Smooth muscle cell (in vitro differentiated cells): ENCODE measurements at regions not wholly inside any gene's neighbourhood (a gene's known extent, or its start where the extent isn't known, plus 50 kb on each side); places are given as distances from the start of the nearest gene placed in this dataset.

Experiments used
- DNase-seq: peaks from one replicate; lab custom pipeline; 2025; ENCODE audit not compliant: unreplicated experiment; lab: John Stamatoyannopoulos, UW
- H2AFZ ChIP-seq: fragments of 200-600 bp; sonication (generic); 2 replicates; pipeline ENCODE4 v1.6.0; 2016; ENCODE audit warnings: antibody characterized with exemption, low read depth, mild to moderate bottlenecking
- H3F3A ChIP-seq: fragments of 200-600 bp; sonication (generic); 2 replicates; pipeline ENCODE4 v1.6.0; 2017; ENCODE audit warnings: antibody characterized with exemption, low read depth
- H3K27ac ChIP-seq: fragments of 200-600 bp; sonication (generic); 2 replicates; pipeline ENCODE4 v1.5.1; 2016; ENCODE audit warnings: low read depth, mild to moderate bottlenecking
- H3K27me3 ChIP-seq: fragments of 200-600 bp; sonication (generic); 2 replicates; pipeline ENCODE4 v1.6.1; 2016; ENCODE audit warnings: low read depth, mild to moderate bottlenecking
- H3K36me3 ChIP-seq: fragments of 200-600 bp; sonication (generic); 2 replicates; pipeline ENCODE4 v1.5.1; 2016; ENCODE audit warnings: low read depth
- H3K4me1 ChIP-seq: fragments of 200-600 bp; sonication (generic); 2 replicates; pipeline ENCODE4 v1.5.1; 2016; ENCODE audit warnings: low read depth
- H3K4me2 ChIP-seq: fragments of 200-600 bp; sonication (generic); 2 replicates; pipeline ENCODE4 v1.6.0; 2016; ENCODE audit warnings: mild to moderate bottlenecking
- H3K4me3 ChIP-seq: fragments of 200-600 bp; sonication (generic); 2 replicates; pipeline ENCODE4 v1.5.1; 2016; ENCODE audit warnings: mild to moderate bottlenecking
- H3K79me2 ChIP-seq: fragments of 200-600 bp; sonication (generic); 2 replicates; pipeline ENCODE4 v1.6.0; 2016; ENCODE audit warnings: low read depth, mild to moderate bottlenecking
- H3K9ac ChIP-seq: fragments of 200-600 bp; sonication (generic); 2 replicates; pipeline ENCODE4 v1.6.0; 2016; ENCODE audit warnings: low read depth
- H3K9me3 ChIP-seq: fragments of 200-600 bp; sonication (generic); replicated peaks from 2 replicates; pipeline ENCODE4 v1.5.1; 2016; ENCODE audit warnings: low read depth
- H4K20me1 ChIP-seq: fragments of 200-600 bp; sonication (generic); 2 replicates; pipeline ENCODE4 v1.6.0; 2016; ENCODE audit warnings: low read depth
- WGBS: methylation state at CpG from one replicate; pipeline ENCODE4 v1.1.7; 2016; ENCODE audit warnings: low lambda C conversion rate; 5-methylcytosine and 5-hydroxymethylcytosine counted together
- TF ChIP-seq, protein P1 (sequence below): fragments of 200-600 bp; sonication (generic); IDR thresholded peaks from 2 replicates; pipeline ENCODE4 v1.5.1; 2017; ENCODE audit warnings: borderline replicate concordance, mild to moderate bottlenecking, antibody characterized with exemption; ENCODE audit not compliant: insufficient read depth, poor library complexity, severe bottlenecking

DNA sequence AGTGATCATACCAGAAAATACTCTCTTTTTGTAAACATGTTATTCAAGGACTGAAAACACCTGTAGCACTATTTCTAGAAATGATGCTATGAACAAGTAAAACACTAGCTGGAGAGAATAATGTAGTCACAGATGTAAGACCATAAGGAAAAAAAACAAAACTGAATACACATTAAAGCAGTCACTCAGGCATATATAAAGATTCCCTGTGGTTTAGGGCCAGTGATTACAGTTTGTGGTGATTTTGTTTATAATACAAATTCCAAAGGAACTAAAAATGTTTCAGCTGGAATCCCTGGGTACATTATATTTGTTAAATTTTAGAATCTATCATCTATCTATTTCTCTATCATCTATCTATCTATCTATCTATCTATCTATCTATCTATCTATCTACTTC lies 777.8 kb upstream of the FRG1 start:
- Histone ChIP-seq H3K4me3 (no peak overlapping the region), H3K9me3 (no peaks in the 10 kb centered on the region), H3K36me3 (no peaks in the 10 kb centered on the region), H3K27ac (no peak overlapping the region), H3K4me2 (peak overlapping the region; percentile 40), H3K4me1 (peaks cover 53% of the 10 kb centered on the region), H3K27me3 (no peaks in the 10 kb centered on the region), H2AFZ (no peak overlapping the region), H3K79me2 (no peaks in the 10 kb centered on the region), H3F3A (peaks cover 4% of the 10 kb centered on the region), H4K20me1 (no peaks in the 10 kb centered on the region), H3K9ac (no peak overlapping the region)
- DNase-seq = no peak
- TF ChIP-seq, protein P1, sequence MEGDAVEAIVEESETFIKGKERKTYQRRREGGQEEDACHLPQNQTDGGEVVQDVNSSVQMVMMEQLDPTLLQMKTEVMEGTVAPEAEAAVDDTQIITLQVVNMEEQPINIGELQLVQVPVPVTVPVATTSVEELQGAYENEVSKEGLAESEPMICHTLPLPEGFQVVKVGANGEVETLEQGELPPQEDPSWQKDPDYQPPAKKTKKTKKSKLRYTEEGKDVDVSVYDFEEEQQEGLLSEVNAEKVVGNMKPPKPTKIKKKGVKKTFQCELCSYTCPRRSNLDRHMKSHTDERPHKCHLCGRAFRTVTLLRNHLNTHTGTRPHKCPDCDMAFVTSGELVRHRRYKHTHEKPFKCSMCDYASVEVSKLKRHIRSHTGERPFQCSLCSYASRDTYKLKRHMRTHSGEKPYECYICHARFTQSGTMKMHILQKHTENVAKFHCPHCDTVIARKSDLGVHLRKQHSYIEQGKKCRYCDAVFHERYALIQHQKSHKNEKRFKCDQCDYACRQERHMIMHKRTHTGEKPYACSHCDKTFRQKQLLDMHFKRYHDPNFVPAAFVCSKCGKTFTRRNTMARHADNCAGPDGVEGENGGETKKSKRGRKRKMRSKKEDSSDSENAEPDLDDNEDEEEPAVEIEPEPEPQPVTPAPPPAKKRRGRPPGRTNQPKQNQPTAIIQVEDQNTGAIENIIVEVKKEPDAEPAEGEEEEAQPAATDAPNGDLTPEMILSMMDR = no peak

DNA sequence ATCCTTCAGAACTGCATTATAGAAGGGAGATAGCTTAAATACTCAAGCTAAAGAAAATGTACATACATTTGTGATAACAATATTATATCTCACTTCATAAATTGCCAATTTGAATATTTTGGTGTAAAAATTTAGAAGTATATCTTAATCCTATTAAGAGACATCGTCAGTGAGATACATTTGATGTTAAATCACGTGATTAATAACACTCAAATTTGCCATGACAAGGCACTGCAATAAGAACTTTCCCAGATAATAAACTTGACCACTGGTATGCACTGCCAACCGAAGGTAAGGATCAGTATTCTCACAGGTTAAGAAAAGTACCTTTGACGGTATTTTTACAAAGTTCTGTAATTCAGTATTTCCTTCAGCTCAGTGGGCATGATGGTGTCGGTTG lies 764.7 kb upstream of the FRG1 start:
- H2AFZ ChIP-seq = no peak overlapping the region
- no peaks in the 10 kb centered on the region for H3K9me3 ChIP-seq
- H3K36me3 ChIP-seq = no peaks in the 10 kb centered on the region
- TF ChIP-seq, protein P1 = no peak
- no peak overlapping the region for H3K27ac ChIP-seq
- no peak overlapping the region for H3K4me3 ChIP-seq
- H3K4me2 ChIP-seq = no peak overlapping the region
- no peaks in the 10 kb centered on the region for H4K20me1 ChIP-seq
- no peaks in the 10 kb centered on the region for H3K4me1 ChIP-seq
- no peaks in the 10 kb centered on the region for H3K27me3 ChIP-seq
- DNase-seq = no peak
- 90% methylated on average over 5 of the region's 5 CpGs for WGBS
- H3K79me2 ChIP-seq = no peaks in the 10 kb centered on the region
- H3F3A ChIP-seq = no peaks in the 10 kb centered on the region
- no peak overlapping the region for H3K9ac ChIP-seq

DNA sequence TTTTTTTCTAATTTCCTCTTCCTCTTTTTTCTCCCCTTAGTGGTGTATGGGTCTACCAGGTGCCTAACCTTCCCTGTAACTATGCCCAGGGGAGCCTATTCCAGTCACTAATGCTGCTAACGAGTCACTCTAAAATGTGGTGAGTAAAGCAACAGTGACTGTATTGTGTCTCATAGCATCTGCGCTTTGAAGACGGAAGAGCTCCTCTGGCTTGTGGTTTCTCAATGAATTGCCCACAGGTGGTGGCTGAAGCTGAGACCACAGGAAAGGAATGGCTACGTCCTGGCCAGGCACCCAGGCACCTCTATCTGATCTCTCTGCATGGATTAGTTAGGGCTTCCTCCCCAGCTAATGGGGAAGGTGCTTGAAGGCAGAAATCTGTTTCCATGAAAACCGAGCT lies 763.5 kb upstream of the FRG1 start:
- no peak overlapping the region for H2AFZ ChIP-seq
- H3K9ac ChIP-seq = no peak overlapping the region
- no peaks in the 10 kb centered on the region for H3F3A ChIP-seq
- no peaks in the 10 kb centered on the region for H3K27me3 ChIP-seq
- H4K20me1 ChIP-seq = no peaks in the 10 kb centered on the region
- no peaks in the 10 kb centered on the region for H3K36me3 ChIP-seq
- H3K4me2 ChIP-seq = no peak overlapping the region
- no peaks in the 10 kb centered on the region for H3K79me2 ChIP-seq
- no peak for DNase-seq
- peak overlapping the region; percentile 29 for H3K27ac ChIP-seq
- no peaks in the 10 kb centered on the region for H3K9me3 ChIP-seq
- TF ChIP-seq, protein P1 = no peak
- H3K4me1 ChIP-seq = no peaks in the 10 kb centered on the region
- no peak overlapping the region for H3K4me3 ChIP-seq
- WGBS = 29% methylated on average over 5 of the region's 5 CpGs

DNA sequence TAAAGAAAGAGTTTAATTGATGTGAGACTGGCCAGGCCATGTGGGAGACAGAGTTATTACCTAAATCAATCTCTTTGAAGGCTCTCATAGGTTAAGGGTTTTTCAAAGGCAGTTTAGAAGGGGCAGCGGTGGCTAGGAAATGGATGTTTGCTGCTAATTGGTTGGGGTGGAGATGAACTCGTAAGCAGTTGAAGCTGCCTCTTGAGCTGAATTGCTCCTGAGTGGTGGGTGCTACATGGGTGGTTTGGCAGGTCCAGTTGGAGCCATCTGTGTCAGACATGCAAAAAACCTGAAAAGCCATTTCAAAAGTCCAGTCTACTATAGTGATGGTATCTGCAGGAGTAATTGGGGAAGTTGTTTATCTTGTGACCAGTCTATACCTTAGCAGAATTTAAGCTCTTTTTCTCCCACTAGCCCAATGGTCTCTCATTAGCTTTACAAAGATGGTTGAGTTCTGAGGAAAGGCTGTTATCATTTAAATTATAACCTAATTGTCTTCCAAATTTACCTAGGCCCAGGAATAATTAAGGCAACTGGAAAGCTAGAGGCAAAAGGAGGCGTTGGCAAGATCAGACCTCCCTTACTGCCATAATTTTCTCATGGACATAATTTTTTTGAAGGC lies 762.4 kb upstream of the FRG1 start:
- Histone ChIP-seq H3K9me3 (no peaks in the 10 kb centered on the region), H3K36me3 (no peaks in the 10 kb centered on the region), H3K4me3 (no peak overlapping the region), H3K9ac (no peak overlapping the region), H3K4me1 (no peaks in the 10 kb centered on the region), H2AFZ (no peak overlapping the region), H3K4me2 (no peak overlapping the region), H3K27me3 (no peaks in the 10 kb centered on the region), H3K79me2 (no peaks in the 10 kb centered on the region), H3F3A (no peaks in the 10 kb centered on the region), H4K20me1 (no peaks in the 10 kb centered on the region), H3K27ac (no peak overlapping the region)
- no peak for DNase-seq
- TF ChIP-seq, protein P1 = no peak
- WGBS = 76% methylated on average over 3 of the region's 3 CpGs
